RWPE2 (cell line): ENCODE measurements at regions not wholly inside any gene's neighbourhood (a gene's known extent, or its start where the extent isn't known, plus 50 kb on each side); places are given as distances from the start of the nearest gene placed in this dataset.

Source experiments
- ATAC-seq: fragments of 200-7000 bp; cut with Tn5 transposase; 3 replicates; pipeline ENCODE4 v1.9.1; 2021; ENCODE audit warnings: low read depth
- DNase-seq: peaks from one replicate; pipeline ENCODE4 v3.0.0-alpha.2; 2020; ENCODE audit warnings: low spot score
- H3K27ac ChIP-seq: fragments of 450-650 bp; 2 replicates; pipeline ENCODE4 v1.5.1; 2017; ENCODE audit warnings: mild to moderate bottlenecking; ENCODE audit not compliant: poor library complexity, severe bottlenecking
- H3K27me3 ChIP-seq: fragments of 250-450 bp; sonication (Bioruptor Pico); 2 replicates; pipeline ENCODE4 v1.5.1; 2021; ENCODE audit warnings: mild to moderate bottlenecking, moderate library complexity; ENCODE audit not compliant: insufficient read depth, poor library complexity, severe bottlenecking
- H3K36me3 ChIP-seq: fragments of 250-450 bp; sonication (Bioruptor Pico); 2 replicates; pipeline ENCODE4 v1.5.1; 2020; ENCODE audit warnings: low read depth, mild to moderate bottlenecking, moderate library complexity
- H3K4me1 ChIP-seq: fragments of 250-450 bp; sonication (Bioruptor Pico); 2 replicates; pipeline ENCODE4 v1.5.1; 2021; ENCODE audit warnings: mild to moderate bottlenecking, moderate library complexity; ENCODE audit not compliant: insufficient read depth, poor library complexity, severe bottlenecking
- H3K4me3 ChIP-seq: fragments of 250-450 bp; sonication (Bioruptor Pico); 2 replicates; pipeline ENCODE4 v1.5.1; 2021; ENCODE audit warnings: mild to moderate bottlenecking, moderate library complexity; ENCODE audit not compliant: severe bottlenecking
- H3K9me3 ChIP-seq: fragments of 250-450 bp; sonication (Bioruptor Pico); 2 replicates; pipeline ENCODE4 v1.5.1; 2021; ENCODE audit warnings: mild to moderate bottlenecking, moderate library complexity; ENCODE audit not compliant: severe bottlenecking
- TF ChIP-seq, protein P1 (sequence below): fragments of 450-650 bp; IDR thresholded peaks from one replicate; pipeline ENCODE4 v1.5.1; 2017; ENCODE audit warnings: mild to moderate bottlenecking, moderate library complexity; ENCODE audit not compliant: poor library complexity, severe bottlenecking

DNA sequence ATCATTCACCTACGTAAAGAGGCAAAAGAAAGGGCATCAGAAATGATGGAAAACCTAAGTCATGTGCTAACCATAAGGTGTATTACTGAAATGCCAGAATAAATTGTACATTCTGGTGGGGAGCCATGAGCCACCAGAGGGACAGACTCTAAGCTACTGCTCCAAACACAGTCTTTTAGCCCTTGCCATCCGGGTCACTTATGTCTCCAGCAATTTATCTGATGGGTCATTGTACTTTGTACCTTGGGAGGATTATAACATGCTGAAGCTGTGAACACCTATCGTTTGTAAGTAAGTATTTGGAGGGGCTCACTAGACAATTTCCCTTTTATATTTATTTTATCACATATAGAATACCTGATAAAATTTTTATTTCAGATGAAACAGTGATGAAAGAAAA is 495.1 kb downstream of the KIF4B start:
- no peak for DNase-seq

DNA sequence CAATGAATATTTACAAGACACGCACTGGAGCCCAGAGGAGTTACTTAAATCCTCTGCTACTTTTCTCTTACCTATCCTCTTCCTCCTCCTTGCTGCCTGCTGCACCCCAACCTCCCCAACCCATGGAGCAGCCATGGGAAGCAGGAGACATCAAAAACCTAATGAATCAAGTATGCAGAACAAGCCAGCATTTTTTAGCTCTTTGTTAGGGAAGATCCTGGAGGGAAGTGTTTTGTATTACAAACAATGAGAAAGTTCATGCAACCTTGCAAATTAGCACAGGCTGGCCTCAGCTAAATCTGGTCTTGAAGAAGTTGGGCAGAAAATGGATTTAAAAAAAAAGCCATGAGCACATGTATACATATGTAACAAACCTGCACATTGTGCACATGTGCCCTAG is 498.8 kb downstream of the KIF4B start:
- ATAC-seq (no peak), DNase-seq (no peak)
- Histone ChIP-seq H3K4me3 (no peak overlapping the region), H3K4me1 (no peaks in the 10 kb centered on the region), H3K27me3 (no peaks in the 10 kb centered on the region), H3K36me3 (no peaks in the 10 kb centered on the region), H3K27ac (no peak overlapping the region), H3K9me3 (no peaks in the 10 kb centered on the region)
- TF ChIP-seq, protein P1, sequence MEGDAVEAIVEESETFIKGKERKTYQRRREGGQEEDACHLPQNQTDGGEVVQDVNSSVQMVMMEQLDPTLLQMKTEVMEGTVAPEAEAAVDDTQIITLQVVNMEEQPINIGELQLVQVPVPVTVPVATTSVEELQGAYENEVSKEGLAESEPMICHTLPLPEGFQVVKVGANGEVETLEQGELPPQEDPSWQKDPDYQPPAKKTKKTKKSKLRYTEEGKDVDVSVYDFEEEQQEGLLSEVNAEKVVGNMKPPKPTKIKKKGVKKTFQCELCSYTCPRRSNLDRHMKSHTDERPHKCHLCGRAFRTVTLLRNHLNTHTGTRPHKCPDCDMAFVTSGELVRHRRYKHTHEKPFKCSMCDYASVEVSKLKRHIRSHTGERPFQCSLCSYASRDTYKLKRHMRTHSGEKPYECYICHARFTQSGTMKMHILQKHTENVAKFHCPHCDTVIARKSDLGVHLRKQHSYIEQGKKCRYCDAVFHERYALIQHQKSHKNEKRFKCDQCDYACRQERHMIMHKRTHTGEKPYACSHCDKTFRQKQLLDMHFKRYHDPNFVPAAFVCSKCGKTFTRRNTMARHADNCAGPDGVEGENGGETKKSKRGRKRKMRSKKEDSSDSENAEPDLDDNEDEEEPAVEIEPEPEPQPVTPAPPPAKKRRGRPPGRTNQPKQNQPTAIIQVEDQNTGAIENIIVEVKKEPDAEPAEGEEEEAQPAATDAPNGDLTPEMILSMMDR = no peak

More for the DNA sequence above, 495.1 kb downstream of the KIF4B start:
- ATAC-seq = no peak
- no peaks in the 10 kb centered on the region for H3K36me3 ChIP-seq
- TF ChIP-seq, protein P1 = no peak
- no peaks in the 10 kb centered on the region for H3K27me3 ChIP-seq
- no peak overlapping the region for H3K27ac ChIP-seq
- no peaks in the 10 kb centered on the region for H3K4me1 ChIP-seq
- no peak overlapping the region for H3K4me3 ChIP-seq
- no peaks in the 10 kb centered on the region for H3K9me3 ChIP-seq

DNA sequence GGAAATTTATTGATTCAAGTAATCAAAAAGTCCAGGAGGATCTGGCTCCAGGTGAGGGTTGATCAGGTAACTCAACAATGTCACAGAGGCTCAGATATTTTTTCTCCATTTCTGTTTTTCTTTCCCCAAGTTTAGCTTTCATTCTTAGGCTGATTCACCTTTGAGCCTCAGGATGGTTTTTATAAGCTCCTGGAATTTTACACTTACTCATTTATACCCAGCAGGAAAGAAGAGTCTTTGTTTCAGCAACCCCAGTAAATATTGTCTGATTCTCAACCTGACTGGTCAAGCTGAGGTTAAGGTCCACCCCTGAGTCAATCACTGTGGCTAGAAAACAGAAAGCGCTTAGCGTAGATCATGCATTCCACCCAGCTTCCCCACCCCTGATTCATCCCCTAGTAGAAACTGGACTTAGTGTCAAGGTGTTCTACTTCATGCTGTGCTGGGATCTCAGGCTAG is 500.6 kb downstream of the KIF4B start:
- Histone ChIP-seq H3K27ac (no peak overlapping the region), H3K4me3 (no peak overlapping the region), H3K4me1 (no peaks in the 10 kb centered on the region), H3K36me3 (no peaks in the 10 kb centered on the region), H3K27me3 (no peaks in the 10 kb centered on the region), H3K9me3 (no peaks in the 10 kb centered on the region)
- peak; percentile 63 for ATAC-seq
- TF ChIP-seq, protein P1 = no peak
- no peak for DNase-seq

DNA sequence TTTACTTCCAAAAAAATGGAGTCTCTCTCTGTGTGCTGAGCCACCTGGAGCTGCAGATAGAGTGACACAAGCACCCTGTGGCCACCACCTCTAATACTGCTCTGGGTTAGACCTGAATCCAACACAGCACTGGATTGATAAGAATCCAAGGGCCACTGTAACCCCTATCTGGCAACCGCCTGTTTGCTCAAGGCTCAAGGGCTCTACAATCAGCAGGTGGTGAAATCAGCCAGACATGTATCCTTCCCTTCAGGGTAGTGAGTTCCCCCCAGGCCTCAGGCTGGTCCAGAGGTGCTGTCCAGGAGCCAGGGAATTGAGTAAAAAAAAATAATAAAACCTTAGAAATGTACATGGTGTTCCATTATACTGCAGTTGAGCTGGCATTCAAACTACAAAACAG is 509.0 kb downstream of the KIF4B start:
- DNase-seq = no peak
- TF ChIP-seq, protein P1 = no peak

DNA sequence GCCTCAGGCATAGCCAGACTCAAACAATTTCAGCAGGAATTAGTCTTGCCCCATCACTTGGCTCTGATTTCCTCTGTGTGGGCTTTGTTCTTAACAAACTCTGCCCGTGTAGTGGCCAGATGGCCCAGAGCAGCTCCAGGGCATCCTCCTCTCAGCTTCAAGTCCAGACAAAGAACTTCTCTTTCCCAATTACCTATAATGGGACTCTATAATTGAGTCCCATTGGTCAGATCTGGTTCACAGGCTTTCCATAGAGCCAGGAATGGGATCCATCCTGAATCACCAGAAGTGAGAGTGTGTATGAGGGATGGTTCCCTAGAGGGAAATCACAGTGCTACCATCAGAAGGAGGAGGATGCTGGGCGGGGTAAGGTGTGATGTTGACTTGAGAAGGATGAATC is 515.8 kb downstream of the KIF4B start:
- ATAC-seq (peak; percentile 90), DNase-seq (peak; percentile 91)
- Histone ChIP-seq H3K4me1 (peaks cover 40% of the 10 kb centered on the region), H3K36me3 (no peaks in the 10 kb centered on the region), H3K4me3 (no peak overlapping the region), H3K27me3 (no peaks in the 10 kb centered on the region), H3K9me3 (no peaks in the 10 kb centered on the region), H3K27ac (peak overlapping the region; percentile 84)
- TF ChIP-seq, protein P1 = no peak

More for the DNA sequence above, 509.0 kb downstream of the KIF4B start:
- no peaks in the 10 kb centered on the region for H3K36me3 ChIP-seq
- H3K4me3 ChIP-seq = no peak overlapping the region
- no peaks in the 10 kb centered on the region for H3K27me3 ChIP-seq
- H3K9me3 ChIP-seq = no peaks in the 10 kb centered on the region
- H3K4me1 ChIP-seq = no peaks in the 10 kb centered on the region
- H3K27ac ChIP-seq = no peak overlapping the region
- no peak for ATAC-seq
